ENCODE measurements at regions not wholly inside any gene's neighbourhood (a gene's known extent, or its start where the extent isn't known, plus 50 kb on each side); places are given as distances from the start of the nearest gene placed in this dataset.

GRCh38 chr2:195603998-195604397, 53.0 kb upstream of the SLC39A10 start:
- TF ChIP-seq, protein P1, sequence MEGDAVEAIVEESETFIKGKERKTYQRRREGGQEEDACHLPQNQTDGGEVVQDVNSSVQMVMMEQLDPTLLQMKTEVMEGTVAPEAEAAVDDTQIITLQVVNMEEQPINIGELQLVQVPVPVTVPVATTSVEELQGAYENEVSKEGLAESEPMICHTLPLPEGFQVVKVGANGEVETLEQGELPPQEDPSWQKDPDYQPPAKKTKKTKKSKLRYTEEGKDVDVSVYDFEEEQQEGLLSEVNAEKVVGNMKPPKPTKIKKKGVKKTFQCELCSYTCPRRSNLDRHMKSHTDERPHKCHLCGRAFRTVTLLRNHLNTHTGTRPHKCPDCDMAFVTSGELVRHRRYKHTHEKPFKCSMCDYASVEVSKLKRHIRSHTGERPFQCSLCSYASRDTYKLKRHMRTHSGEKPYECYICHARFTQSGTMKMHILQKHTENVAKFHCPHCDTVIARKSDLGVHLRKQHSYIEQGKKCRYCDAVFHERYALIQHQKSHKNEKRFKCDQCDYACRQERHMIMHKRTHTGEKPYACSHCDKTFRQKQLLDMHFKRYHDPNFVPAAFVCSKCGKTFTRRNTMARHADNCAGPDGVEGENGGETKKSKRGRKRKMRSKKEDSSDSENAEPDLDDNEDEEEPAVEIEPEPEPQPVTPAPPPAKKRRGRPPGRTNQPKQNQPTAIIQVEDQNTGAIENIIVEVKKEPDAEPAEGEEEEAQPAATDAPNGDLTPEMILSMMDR (IDR thresholded peaks at IDR 0.05): no peak
- TF ChIP-seq ZFX (IDR thresholded peaks at IDR 0.05; ENCODE audit: borderline replicate concordance): no peak

Data from 22Rv1 (cell line).